CD14-positive monocyte (primary cell): ENCODE measurements at regions not wholly inside any gene's neighbourhood (a gene's known extent, or its start where the extent isn't known, plus 50 kb on each side); places are given as distances from the start of the nearest gene placed in this dataset.

ENCODE experiments used
- DNase-seq, 3 donors: peaks; one replicate each; pipeline ENCODE4 v3.0.0-alpha.2; 2011 to 2022
- H2AFZ ChIP-seq: 2 replicates; pipeline ENCODE4 v1.6.0; 2012; ENCODE audit warnings: mild to moderate bottlenecking, low read depth, low read length, inconsistent platforms; ENCODE audit not compliant: insufficient read depth, poor library complexity, severe bottlenecking
- H3K27ac ChIP-seq, 2 donors: 1 replicate in 1 of 2; 2 replicates in 1 of 2; pipeline ENCODE4 v1.5.1; 2012 to 2013; ENCODE audit warnings: low read length in 2 of 2, control low read depth in 1 of 2, inconsistent platforms in 1 of 2, low read depth in 1 of 2, mild to moderate bottlenecking in 1 of 2
- H3K27me3 ChIP-seq, 2 donors: one replicate each; pipeline versions ENCODE4 v1.6.0 to v1.6.1; 2011 to 2013; ENCODE audit warnings: low read length in 2 of 2; ENCODE audit not compliant: control insufficient read depth in 2 of 2, insufficient read depth in 2 of 2
- H3K36me3 ChIP-seq, 2 donors: replicated peaks in 1 of 2; 1 replicate in 1 of 2; 2 replicates in 1 of 2; pipeline versions ENCODE4 v1.5.1 to v1.6.1; 2012 to 2013; ENCODE audit warnings: low read length in 2 of 2, control low read depth in 1 of 2, inconsistent platforms in 1 of 2, mild to moderate bottlenecking in 1 of 2; ENCODE audit not compliant: insufficient read depth in 2 of 2, control insufficient read depth in 1 of 2
- H3K4me1 ChIP-seq, 2 donors: 1 replicate in 1 of 2; 2 replicates in 1 of 2; pipeline versions ENCODE4 v1.5.1 to v1.6.1; 2012 to 2013; ENCODE audit warnings: low read length in 2 of 2, control low read depth in 1 of 2, inconsistent platforms in 1 of 2, mild to moderate bottlenecking in 1 of 2, moderate library complexity in 1 of 2; ENCODE audit not compliant: insufficient read depth in 2 of 2, control insufficient read depth in 1 of 2
- H3K4me2 ChIP-seq: replicated peaks from 2 replicates; pipeline ENCODE3; 2012; ENCODE audit warnings: low read length, moderate library complexity, mild to moderate bottlenecking; ENCODE audit not compliant: poor library complexity, severe bottlenecking; ENCODE audit errors: extremely low read depth
- H3K4me3 ChIP-seq, 3 experiments: fragments of 200-600 bp in 1 of 3; sonication (generic) in 1 of 3; replicated peaks in 1 of 3; 1 replicate in 2 of 3; 2 replicates in 1 of 3; pipeline ENCODE4 v1.5.1; 2011 to 2013; ENCODE audit warnings: low read length in 3 of 3, mild to moderate bottlenecking in 3 of 3, control low read depth in 2 of 3, low read depth in 2 of 3, inconsistent platforms in 1 of 3, moderate library complexity in 1 of 3
- H3K79me2 ChIP-seq: 2 replicates; pipeline ENCODE4 v1.6.0; 2012; ENCODE audit warnings: mild to moderate bottlenecking, control low read depth, inconsistent platforms, low read length, moderate library complexity; ENCODE audit not compliant: insufficient read depth
- H3K9ac ChIP-seq: 2 replicates; pipeline ENCODE4 v1.6.0; 2017; ENCODE audit warnings: low read length, mild to moderate bottlenecking; ENCODE audit not compliant: insufficient read depth, poor library complexity, severe bottlenecking
- H3K9me3 ChIP-seq, 2 donors: replicated peaks in 1 of 2; 1 replicate in 1 of 2; 2 replicates in 1 of 2; pipeline versions ENCODE4 v1.5.1 to v1.6.1; 2012 to 2013; ENCODE audit warnings: low read length in 2 of 2, control low read depth in 1 of 2; ENCODE audit not compliant: control insufficient read depth in 1 of 2, insufficient read depth in 1 of 2
- H4K20me1 ChIP-seq: 2 replicates; pipeline ENCODE4 v1.6.0; 2012; ENCODE audit warnings: mild to moderate bottlenecking, low read length, control low read depth, moderate library complexity; ENCODE audit not compliant: insufficient read depth
- H3K27ac Mint-ChIP-seq, 7 donors: one replicate each; pipeline ENCODE4 v1.8.0; 2020; ENCODE audit warnings: mild to moderate bottlenecking in 7 of 7, mixed read lengths in 7 of 7, moderate library complexity in 6 of 7, inconsistent platforms in 2 of 7
- H3K27me3 Mint-ChIP-seq, 3 donors: one replicate each; pipeline ENCODE4 v1.8.0; 2021 to 2022; ENCODE audit warnings: low read depth in 3 of 3, mild to moderate bottlenecking in 3 of 3, mixed read lengths in 3 of 3, moderate library complexity in 3 of 3, inconsistent platforms in 1 of 3
- H3K36me3 Mint-ChIP-seq, 2 donors: one replicate each; pipeline ENCODE4 v1.8.0; 2020; ENCODE audit warnings: mixed read lengths in 2 of 2, inconsistent platforms in 1 of 2, mild to moderate bottlenecking in 1 of 2
- H3K4me1 Mint-ChIP-seq: one replicate; pipeline ENCODE4 v1.8.0; 2020; ENCODE audit warnings: mild to moderate bottlenecking, mixed read lengths
- H3K4me3 Mint-ChIP-seq, 2 donors: one replicate each; pipeline ENCODE4 v1.8.0; 2020; ENCODE audit warnings: mild to moderate bottlenecking in 2 of 2, mixed read lengths in 2 of 2, moderate library complexity in 1 of 2
- H3K9me3 Mint-ChIP-seq, 7 donors: one replicate each; pipeline ENCODE4 v1.8.0; 2020 to 2022; ENCODE audit warnings: mixed read lengths in 7 of 7, mild to moderate bottlenecking in 6 of 7, moderate library complexity in 6 of 7, inconsistent platforms in 2 of 7
- CTCF ChIP-seq: fragments of 200-600 bp; IDR thresholded peaks from one replicate; pipeline ENCODE4 v1.8.0; 2022; ENCODE audit warnings: antibody characterized with exemption, mild to moderate bottlenecking
- WGBS: methylation state at CpG from one replicate; pipeline ENCODE4 v1.1.5; 2013; ENCODE audit warnings: missing lambda C conversion rate; ENCODE audit not compliant: insufficient coverage; 5-methylcytosine and 5-hydroxymethylcytosine counted together
- intact Hi-C, 2 donors: fragments of 100-400 bp; cut with micrococcal nuclease; formaldehyde crosslinking; loops; one replicate each; pipeline versions ENCODE4 v1.15.0 to v1.15.1; 2023

GRCh38 chr6:130624046-130624445 lies 203.2 kb upstream of the SMLR1 start:
- Histone ChIP-seq H3K27ac (no peak overlapping the region), H3K9ac (no peak overlapping the region), H2AFZ (no peak overlapping the region), H3K36me3 (no peaks in the 10 kb centered on the region), H3K4me1 (no peaks in the 10 kb centered on the region), H3K79me2 (no peaks in the 10 kb centered on the region), H3K4me3 (no peak overlapping the region), H4K20me1 (no peaks in the 10 kb centered on the region), H3K9me3 (no peaks in the 10 kb centered on the region), H3K4me2 (no peak overlapping the region), H3K27me3 (no peaks in the 10 kb centered on the region)
- TF ChIP-seq CTCF: no peak
- no peaks in the 10 kb centered on the region for H3K36me3 Mint-ChIP-seq
- intact Hi-C loops: no loop called here
- peaks cover 0 to 3% (median 2%) of the 10 kb centered on the region in 7 donors for H3K9me3 Mint-ChIP-seq
- H3K4me1 Mint-ChIP-seq: no peaks in the 10 kb centered on the region
- WGBS: no CpG with 5 or more reads among the region's 2 CpGs
- H3K4me3 Mint-ChIP-seq: no peak overlapping the region
- no peaks in the 10 kb centered on the region for H3K27me3 Mint-ChIP-seq
- DNase-seq: no peak
- H3K27ac Mint-ChIP-seq: no peak overlapping the region

GRCh38 chr6:130625825-130626527 lies 201.2 kb upstream of the SMLR1 start:
- Mint-ChIP-seq H3K9me3 (peaks cover 0 to 3% (median 2%) of the 10 kb centered on the region in 7 donors), H3K4me3 (no peak overlapping the region), H3K4me1 (no peaks in the 10 kb centered on the region), H3K27me3 (no peaks in the 10 kb centered on the region), H3K27ac (no peak overlapping the region), H3K36me3 (no peaks in the 10 kb centered on the region)
- intact Hi-C loops: no loop called here
- H3K4me2 ChIP-seq: no peak overlapping the region
- DNase-seq: no peak
- H3K27me3 ChIP-seq: no peaks in the 10 kb centered on the region
- H2AFZ ChIP-seq: no peak overlapping the region
- no peak overlapping the region for H3K9ac ChIP-seq
- H4K20me1 ChIP-seq: no peaks in the 10 kb centered on the region
- H3K27ac ChIP-seq: no peak overlapping the region
- 69% methylated on average over 2 of the region's 3 CpGs for WGBS
- no peak overlapping the region for H3K4me3 ChIP-seq
- no peaks in the 10 kb centered on the region for H3K4me1 ChIP-seq
- H3K79me2 ChIP-seq: no peaks in the 10 kb centered on the region
- H3K9me3 ChIP-seq: no peaks in the 10 kb centered on the region
- no peak for TF ChIP-seq CTCF
- H3K36me3 ChIP-seq: no peaks in the 10 kb centered on the region
